ENCODE measurements at regions not wholly inside any gene's neighbourhood (a gene's known extent, or its start where the extent isn't known, plus 50 kb on each side); places are given as distances from the start of the nearest gene placed in this dataset.

GRCh38 chr14:87217023-87217422 is 776.0 kb downstream of the GALC start:
- DNase-seq: no peak

GRCh38 chr14:87214558-87214957 is 778.4 kb downstream of the GALC start:
- DNase-seq: no peak

- no peak for DNase-seq
Measured at GRCh38 chr14:87207756-87208155, 785.2 kb downstream of the GALC start.

- no peak for DNase-seq
Measured at GRCh38 chr14:87205811-87206210, 787.2 kb downstream of the GALC start.

GRCh38 chr14:87203346-87203745 is 789.6 kb downstream of the GALC start:
- no peak for DNase-seq

GRCh38 chr14:87199381-87199780 is 793.6 kb downstream of the GALC start:
- DNase-seq: no peak

- DNase-seq: no peak
Measured at GRCh38 chr14:87196436-87196835, 796.5 kb downstream of the GALC start.

GRCh38 chr14:87187786-87188185 is 805.2 kb downstream of the GALC start:
- no peak for DNase-seq

- DNase-seq: no peak
Measured at GRCh38 chr14:87186737-87187136, 806.2 kb downstream of the GALC start.

GRCh38 chr14:87185961-87186560 is 806.9 kb downstream of the GALC start:
- DNase-seq: no peak

- no peak for DNase-seq
Measured at GRCh38 chr14:87184180-87184579, 808.8 kb downstream of the GALC start.

- no peak for DNase-seq
Measured at GRCh38 chr14:87181288-87181687, 811.7 kb downstream of the GALC start.

GRCh38 chr14:87179936-87180335 is 813.0 kb downstream of the GALC start:
- DNase-seq: no peak

GRCh38 chr14:87178277-87178676 is 814.7 kb downstream of the GALC start:
- no peak for DNase-seq

- no peak for DNase-seq
Measured at GRCh38 chr14:87175175-87175574, 817.8 kb downstream of the GALC start.

- no peak for DNase-seq
Measured at GRCh38 chr14:87171141-87171540, 821.8 kb downstream of the GALC start.

GRCh38 chr14:87170179-87170578 is 822.8 kb downstream of the GALC start:
- DNase-seq: no peak

GRCh38 chr14:87169362-87169761 is 823.6 kb downstream of the GALC start:
- DNase-seq: no peak

GRCh38 chr14:87161502-87161901 is 831.5 kb downstream of the GALC start:
- DNase-seq: no peak

- DNase-seq: no peak
Measured at GRCh38 chr14:87160989-87161388, 832.0 kb downstream of the GALC start.

GRCh38 chr14:87158283-87158682 is 834.7 kb downstream of the GALC start:
- no peak for DNase-seq

- no peak for DNase-seq
Measured at GRCh38 chr14:87156878-87157277, 836.1 kb downstream of the GALC start.

GRCh38 chr14:87155856-87156488 is 837.0 kb downstream of the GALC start:
- DNase-seq: no peak

- no peak for DNase-seq
Measured at GRCh38 chr14:87153901-87154300, 839.1 kb downstream of the GALC start.

GRCh38 chr14:87153391-87153790 is 839.6 kb downstream of the GALC start:
- DNase-seq: no peak
